Putamen (tissue), 1 donor: ENCODE measurements at regions not wholly inside any gene's neighbourhood (a gene's known extent, or its start where the extent isn't known, plus 50 kb on each side); places are given as distances from the start of the nearest gene placed in this dataset.

Experiments
- DNase-seq: peaks from one replicate; pipeline ENCODE4 v3.0.0-alpha.2; 2016; ENCODE audit warnings: low spot score

GRCh38 chr3:5069627-5070026 is 52.5 kb upstream of the ARL8B start:
- no peak for DNase-seq

- no peak for DNase-seq
Measured at GRCh38 chr3:5071061-5071460, 51.0 kb upstream of the ARL8B start.

- DNase-seq = no peak
Measured at GRCh38 chr3:5072100-5072816, 49.8 kb upstream of the ARL8B start.
